MG63 (cell line): ENCODE measurements at regions not wholly inside any gene's neighbourhood (a gene's known extent, or its start where the extent isn't known, plus 50 kb on each side); places are given as distances from the start of the nearest gene placed in this dataset.

Experiments used
- DNase-seq: peaks from one replicate; pipeline ENCODE4 v3.0.0-alpha.2; 2020
- H3K27me3 ChIP-seq: fragments of 250-450 bp; sonication (Bioruptor Pico); 2 replicates; pipeline ENCODE4 v1.5.1; 2020; ENCODE audit warnings: mild to moderate bottlenecking, moderate library complexity
- H3K36me3 ChIP-seq: fragments of 250-450 bp; sonication (Bioruptor Pico); 2 replicates; pipeline ENCODE4 v1.5.1; 2020; ENCODE audit warnings: mild to moderate bottlenecking, moderate library complexity
- H3K4me3 ChIP-seq: fragments of 250-450 bp; sonication (Bioruptor Pico); 2 replicates; pipeline ENCODE4 v1.5.1; 2020; ENCODE audit warnings: mild to moderate bottlenecking, moderate library complexity
- H3K9me3 ChIP-seq: fragments of 250-450 bp; sonication (Bioruptor Pico); 2 replicates; pipeline ENCODE4 v1.5.1; 2020; ENCODE audit warnings: mild to moderate bottlenecking, moderate library complexity

DNA sequence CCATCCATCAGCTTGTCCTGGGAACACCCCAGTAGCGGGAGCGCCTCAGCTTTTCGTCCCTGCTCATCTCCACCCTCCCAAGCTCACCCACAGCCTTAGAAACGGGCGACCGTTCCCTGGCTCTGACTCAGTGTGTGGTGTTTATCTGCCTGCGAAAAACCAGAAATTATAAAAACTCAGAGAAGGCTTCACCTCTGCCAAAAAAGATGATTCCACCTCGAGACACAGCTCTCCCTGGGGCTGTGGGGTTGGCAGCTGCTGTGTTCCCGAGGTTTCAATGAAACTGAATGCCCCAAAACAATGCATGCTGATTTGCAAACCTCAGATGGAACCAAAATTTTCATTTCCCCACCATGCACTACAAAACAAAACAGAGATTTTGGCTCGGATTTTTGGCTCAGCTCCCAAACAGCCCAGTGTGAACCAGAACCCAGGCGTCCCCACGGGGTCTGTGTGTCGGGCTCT, 62.4 kb upstream of the MED9 start:
- DNase-seq, result peak; percentile 77
- Histone ChIP-seq H3K9me3 (no peaks in the 10 kb centered on the region), H3K36me3 (no peaks in the 10 kb centered on the region), H3K27me3 (no peaks in the 10 kb centered on the region), H3K4me3 (peak overlapping the region; percentile 33)

DNA sequence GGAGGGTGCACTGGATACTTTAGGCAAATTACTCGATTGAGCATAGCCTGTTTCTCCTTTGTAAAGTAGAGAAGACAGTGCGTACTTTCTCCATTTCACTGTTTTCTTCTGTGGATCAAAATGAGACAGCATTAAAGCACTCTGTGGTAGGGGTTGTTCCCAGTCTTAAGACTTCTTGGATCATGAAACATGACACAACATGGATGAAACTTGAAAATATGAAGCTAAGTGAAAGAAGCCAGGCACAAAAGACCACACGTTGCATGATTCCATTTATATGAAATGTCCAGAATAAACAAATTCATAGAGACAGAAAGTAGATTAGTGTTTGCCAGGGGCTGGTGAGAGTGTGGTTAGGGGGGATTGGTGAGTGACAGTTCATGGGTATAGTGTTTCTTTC, 61.8 kb upstream of the MED9 start:
- no peaks in the 10 kb centered on the region for H3K27me3 ChIP-seq
- H3K4me3 ChIP-seq, result no peak overlapping the region
- DNase-seq, result no peak
- no peaks in the 10 kb centered on the region for H3K9me3 ChIP-seq
- H3K36me3 ChIP-seq, result no peaks in the 10 kb centered on the region

DNA sequence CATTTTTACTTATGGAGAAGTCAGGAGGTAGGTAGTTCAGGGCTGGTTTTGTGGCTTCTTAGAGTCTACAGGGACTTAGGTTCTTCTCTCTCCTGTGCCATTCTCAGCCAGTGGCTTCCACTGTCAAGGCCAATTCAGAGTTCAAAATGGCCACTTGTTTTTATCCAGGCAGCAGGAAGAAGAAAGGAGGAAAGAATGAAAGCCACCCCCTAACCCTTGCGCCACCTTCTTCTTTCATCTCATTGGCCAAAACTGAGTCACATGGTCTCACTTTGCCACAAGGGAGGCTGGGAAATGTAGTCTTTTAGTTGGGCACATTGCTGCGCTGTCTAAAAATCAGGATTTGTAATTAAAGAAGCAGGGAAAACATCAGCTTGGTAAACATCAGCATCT, 60.8 kb upstream of the MED9 start:
- no peak for DNase-seq
- Histone ChIP-seq H3K27me3 (no peaks in the 10 kb centered on the region), H3K4me3 (no peak overlapping the region), H3K36me3 (no peaks in the 10 kb centered on the region), H3K9me3 (no peaks in the 10 kb centered on the region)

DNA sequence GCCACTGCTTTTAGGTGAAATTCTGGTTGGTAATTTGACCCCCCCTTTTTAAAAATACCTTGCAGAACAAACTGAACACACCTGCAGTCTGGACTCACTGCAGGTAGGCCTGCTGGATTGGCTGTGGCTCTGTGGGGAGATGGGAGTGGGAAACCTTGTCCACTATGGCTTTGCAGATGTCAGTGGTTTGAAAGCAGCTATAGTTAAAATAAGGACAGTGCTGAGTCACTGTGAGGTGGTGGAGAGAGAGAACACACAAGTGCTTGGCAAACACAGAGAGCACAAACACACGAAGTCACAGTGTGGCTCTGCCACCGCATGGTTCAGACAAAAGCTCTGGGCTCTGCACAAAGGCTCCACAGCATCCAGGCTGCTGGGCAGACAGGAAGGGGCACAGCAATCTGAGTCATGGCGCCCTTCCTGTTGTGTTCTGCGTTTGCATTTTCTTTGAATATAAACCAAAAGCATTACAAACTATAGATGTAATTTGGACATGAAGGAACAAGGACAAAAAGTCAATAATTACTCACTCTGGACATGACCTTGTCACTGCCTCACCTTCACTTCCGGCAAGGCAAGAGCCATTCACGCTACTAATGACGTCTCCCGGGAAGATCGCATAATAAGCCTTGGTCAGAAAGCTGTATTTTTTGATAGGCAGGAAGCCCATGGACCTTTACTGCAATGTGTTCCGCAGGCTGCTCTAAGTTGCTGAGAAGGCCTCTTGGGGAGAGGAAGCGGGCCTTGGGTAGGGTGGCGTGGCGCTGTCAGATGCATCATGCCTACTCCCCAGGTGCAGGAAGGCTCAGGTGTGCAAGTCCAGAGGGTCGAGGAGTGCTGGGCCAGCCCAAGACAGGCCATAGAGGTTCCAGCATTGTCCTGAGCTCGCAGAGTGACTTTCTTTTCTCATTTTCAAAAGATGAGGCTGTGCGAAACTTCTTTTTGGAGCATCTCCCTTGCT, 60.1 kb upstream of the MED9 start:
- H3K36me3 ChIP-seq, result no peaks in the 10 kb centered on the region
- H3K9me3 ChIP-seq, result no peaks in the 10 kb centered on the region
- no peak overlapping the region for H3K4me3 ChIP-seq
- H3K27me3 ChIP-seq, result no peaks in the 10 kb centered on the region
- peak; percentile 76 for DNase-seq

DNA sequence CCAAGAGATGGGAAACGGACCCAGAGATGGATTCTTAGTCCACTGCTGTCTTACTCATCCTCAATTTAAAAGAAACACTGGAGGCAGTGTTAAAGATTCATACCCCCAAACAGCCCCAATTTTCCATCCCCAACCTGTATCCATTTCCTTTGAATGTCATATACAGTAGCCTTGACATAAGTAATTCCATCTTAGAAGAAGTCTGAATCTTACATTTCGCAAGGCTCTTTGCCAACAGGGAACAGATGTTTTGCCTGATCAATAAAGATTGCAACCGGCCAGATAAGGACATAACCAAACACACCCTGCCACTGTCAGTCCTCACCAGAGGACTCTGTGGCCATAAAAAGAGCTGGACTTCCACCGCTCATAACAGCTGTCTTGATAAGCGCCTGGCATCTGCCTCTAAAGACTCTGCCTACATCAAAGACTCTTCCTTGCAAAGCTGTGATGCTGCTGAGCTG, 59.0 kb upstream of the MED9 start:
- no peak overlapping the region for H3K4me3 ChIP-seq
- DNase-seq, result no peak
- no peaks in the 10 kb centered on the region for H3K36me3 ChIP-seq
- H3K9me3 ChIP-seq, result no peaks in the 10 kb centered on the region
- H3K27me3 ChIP-seq, result no peaks in the 10 kb centered on the region

DNA sequence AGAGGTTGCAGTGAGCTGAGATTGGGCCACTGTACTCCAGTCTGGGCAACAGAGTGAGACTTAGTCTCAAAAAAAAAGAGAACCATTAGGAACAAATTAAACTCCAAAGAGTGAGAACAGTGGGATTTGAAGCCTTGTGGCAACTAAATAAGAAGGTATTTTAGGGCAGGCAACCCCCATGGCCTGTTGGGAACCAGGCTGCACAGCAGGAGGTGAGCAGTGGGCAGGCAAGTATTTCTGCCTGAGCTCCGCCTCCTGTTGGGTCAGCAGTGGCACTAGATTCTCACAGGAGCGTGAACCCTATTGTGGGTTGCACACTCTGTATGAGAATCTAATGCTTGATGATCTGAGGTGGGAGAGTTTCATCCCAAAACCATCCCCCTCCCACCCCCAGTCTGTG, 57.6 kb upstream of the MED9 start:
- Histone ChIP-seq H3K36me3 (no peaks in the 10 kb centered on the region), H3K4me3 (no peak overlapping the region), H3K27me3 (no peaks in the 10 kb centered on the region), H3K9me3 (no peaks in the 10 kb centered on the region)
- no peak for DNase-seq

DNA sequence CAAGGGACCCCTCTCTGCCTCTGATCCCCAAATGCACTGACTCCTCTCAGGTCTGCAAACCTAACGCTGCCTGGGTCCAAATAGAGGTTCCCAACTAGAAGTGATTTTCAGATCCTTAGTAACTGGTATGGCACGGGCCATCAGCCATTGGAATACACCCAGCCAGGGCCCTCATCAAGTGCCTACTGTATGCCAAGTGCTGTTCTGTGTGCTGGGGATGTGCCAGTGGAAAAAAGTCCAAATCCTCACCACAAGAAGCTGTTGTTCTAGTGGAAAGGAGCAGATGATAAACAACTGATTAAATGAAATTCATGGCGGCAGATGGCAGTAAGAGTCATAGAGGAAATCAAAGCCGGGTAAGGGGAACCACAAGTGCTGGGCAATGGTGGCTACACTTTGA, 57.2 kb upstream of the MED9 start:
- Histone ChIP-seq H3K4me3 (no peak overlapping the region), H3K36me3 (no peaks in the 10 kb centered on the region), H3K9me3 (no peaks in the 10 kb centered on the region), H3K27me3 (no peaks in the 10 kb centered on the region)
- peak; percentile 75 for DNase-seq

DNA sequence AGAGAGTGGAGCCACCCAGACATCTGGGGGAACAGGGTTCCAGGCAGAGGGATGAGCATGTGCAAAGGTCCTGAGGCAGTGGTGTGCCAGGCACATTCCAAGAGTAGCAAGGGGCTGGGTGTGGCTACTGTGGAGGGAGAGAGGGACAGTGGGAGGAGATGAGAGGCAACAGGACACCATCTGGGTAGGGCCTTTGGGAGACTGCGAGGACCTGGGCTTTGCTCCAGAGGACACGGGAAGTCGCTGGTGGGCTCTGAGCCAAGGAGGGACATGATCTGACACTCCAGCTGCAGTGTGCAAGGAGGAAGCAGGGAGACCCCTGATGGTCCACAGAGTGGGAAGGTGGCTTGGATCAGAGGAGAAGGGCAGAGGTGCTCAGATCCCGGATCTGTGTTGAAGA, 56.7 kb upstream of the MED9 start:
- no peak overlapping the region for H3K4me3 ChIP-seq
- H3K27me3 ChIP-seq, result no peaks in the 10 kb centered on the region
- H3K9me3 ChIP-seq, result no peaks in the 10 kb centered on the region
- DNase-seq, result no peak
- no peaks in the 10 kb centered on the region for H3K36me3 ChIP-seq

DNA sequence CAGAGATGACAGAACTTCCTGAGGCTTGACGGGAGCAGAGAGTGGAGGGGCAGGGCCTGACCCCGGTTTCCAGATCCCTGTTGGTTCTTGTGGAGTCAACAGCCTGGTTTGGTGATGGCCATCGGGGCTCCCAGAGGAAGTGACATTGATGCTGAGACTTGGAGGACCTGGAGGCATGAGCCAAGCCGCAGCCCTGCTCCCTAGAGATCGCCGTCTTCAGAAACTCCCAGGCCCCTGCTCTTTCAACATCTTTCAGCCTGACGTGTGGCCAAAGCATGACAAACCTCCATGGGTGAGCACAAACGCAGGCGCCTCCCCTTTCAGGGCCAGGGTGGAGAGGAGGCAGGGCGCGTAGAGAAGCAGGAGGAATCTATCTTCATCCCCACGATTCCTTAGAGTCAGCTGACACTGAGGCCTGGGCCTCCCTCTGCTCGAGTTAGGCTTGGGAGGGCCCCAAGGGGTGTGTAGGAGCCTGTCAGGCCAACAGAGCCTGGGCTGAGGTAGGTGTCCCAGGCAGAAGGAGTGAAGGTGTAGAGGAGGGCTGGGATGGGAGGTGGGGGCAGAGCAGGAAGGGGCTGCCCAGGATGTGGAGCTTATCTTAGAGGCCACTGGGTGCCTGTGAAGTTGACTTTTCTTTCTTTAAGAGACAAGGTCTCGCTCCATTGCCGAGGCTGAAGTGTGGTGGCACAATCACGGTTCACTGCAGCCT, 56.1 kb upstream of the MED9 start:
- H3K9me3 ChIP-seq, result no peaks in the 10 kb centered on the region
- H3K27me3 ChIP-seq, result no peaks in the 10 kb centered on the region
- no peaks in the 10 kb centered on the region for H3K36me3 ChIP-seq
- DNase-seq, result no peak
- H3K4me3 ChIP-seq, result no peak overlapping the region

DNA sequence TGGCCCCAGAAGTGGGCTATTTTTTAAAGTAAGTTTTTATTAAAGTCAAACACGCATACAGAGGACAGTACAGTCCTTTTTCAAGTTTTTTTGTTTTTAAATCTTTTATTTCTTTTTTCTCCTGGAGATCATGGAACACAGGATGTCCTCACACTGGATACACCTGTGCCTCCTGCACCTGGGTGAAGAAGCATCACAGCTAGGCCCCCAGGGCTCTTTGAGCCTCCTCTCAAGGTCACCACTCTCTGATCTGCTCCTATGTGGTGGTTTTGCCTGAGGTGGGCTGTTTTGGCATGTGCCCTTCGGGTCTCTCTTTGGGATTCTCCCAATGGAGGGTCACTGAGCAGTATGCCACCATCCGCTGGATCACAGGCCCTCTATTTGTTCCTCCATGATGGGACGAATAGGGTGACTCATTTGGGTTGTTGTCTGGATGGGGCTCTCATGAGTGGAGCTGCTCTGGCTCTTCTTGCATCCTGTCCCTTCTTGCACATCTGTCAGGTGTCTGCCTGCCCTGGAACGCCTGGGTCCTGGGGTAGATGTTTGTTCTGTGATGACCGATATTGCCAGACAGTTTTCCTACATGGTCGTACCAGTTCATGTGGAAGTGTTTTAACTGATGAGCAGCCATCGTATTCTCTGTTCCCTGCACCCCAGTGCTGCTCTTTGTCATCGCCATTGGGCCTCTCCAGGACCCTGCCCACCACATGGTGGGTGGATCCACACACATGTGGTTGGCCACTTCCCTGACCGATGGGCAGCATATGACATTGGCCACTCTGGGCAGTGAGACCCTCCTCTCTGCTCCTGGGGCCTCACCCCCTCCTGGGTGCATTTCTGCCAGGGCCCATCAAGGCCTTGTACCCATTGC, 55.2 kb upstream of the MED9 start:
- DNase-seq, result no peak
- H3K9me3 ChIP-seq, result no peaks in the 10 kb centered on the region
- no peaks in the 10 kb centered on the region for H3K27me3 ChIP-seq
- H3K36me3 ChIP-seq, result no peaks in the 10 kb centered on the region
- no peak overlapping the region for H3K4me3 ChIP-seq

DNA sequence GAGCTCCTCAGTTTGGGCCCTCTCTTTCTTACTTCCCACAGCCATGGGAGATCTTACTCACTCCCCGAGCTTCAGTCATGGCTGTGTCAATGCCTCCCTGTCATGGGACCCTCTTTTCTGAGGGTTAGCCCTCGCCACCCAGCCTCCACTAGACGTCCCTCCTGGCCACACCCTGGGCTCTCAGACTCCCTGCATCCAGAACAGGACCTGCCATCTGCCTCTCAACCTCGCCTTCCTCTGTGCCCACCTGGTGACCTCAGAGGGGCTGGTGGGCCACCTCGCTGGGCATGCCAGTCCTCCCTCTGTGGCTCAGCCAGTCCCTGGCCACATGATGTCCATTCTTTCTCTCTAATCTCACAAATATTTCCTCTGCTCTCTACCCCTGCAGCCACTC, 54.6 kb upstream of the MED9 start:
- DNase-seq, result no peak
- no peaks in the 10 kb centered on the region for H3K9me3 ChIP-seq
- no peaks in the 10 kb centered on the region for H3K36me3 ChIP-seq
- no peaks in the 10 kb centered on the region for H3K27me3 ChIP-seq
- H3K4me3 ChIP-seq, result no peak overlapping the region

DNA sequence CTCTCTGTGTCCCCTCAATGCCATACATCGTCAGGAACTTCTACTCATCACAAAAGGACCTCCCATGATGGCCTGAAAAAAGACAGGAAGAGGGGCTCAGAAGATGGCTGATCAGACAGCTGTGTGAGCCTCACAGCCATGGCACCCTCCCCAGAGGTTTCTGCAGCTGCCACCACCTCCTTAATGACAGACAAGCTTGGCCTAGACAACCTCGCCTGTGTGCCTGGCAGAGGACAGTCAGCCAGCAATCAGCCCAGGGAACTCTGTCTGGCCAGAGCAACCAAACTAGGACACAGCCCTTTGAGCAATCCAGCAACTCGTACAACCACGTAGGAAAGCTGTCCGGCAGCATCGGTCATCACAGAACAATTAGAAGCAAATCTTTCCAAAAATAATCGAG, 54.2 kb upstream of the MED9 start:
- H3K9me3 ChIP-seq, result no peaks in the 10 kb centered on the region
- no peaks in the 10 kb centered on the region for H3K27me3 ChIP-seq
- DNase-seq, result no peak
- H3K36me3 ChIP-seq, result no peaks in the 10 kb centered on the region
- no peak overlapping the region for H3K4me3 ChIP-seq

DNA sequence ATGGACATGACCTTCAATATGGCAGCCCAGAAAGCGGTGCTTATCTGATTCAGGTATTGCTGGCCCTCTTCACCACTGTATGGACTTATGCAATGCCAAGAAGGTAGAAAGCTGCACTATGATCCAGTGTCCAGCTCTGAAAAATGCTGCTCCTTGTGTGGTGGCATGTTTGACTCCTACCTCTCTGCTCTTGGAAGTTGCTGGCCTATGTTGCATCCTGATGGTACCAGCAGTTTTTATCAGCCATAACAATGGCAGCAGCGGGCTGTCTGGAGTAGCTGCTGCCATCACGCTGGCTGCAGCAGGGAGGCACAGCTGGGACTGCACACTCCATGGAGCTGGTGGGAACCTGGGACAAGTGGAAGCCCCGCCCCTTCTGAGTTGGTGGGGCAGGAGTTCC, 53.1 kb upstream of the MED9 start:
- Histone ChIP-seq H3K36me3 (no peaks in the 10 kb centered on the region), H3K27me3 (no peaks in the 10 kb centered on the region), H3K9me3 (no peaks in the 10 kb centered on the region), H3K4me3 (no peak overlapping the region)
- no peak for DNase-seq

DNA sequence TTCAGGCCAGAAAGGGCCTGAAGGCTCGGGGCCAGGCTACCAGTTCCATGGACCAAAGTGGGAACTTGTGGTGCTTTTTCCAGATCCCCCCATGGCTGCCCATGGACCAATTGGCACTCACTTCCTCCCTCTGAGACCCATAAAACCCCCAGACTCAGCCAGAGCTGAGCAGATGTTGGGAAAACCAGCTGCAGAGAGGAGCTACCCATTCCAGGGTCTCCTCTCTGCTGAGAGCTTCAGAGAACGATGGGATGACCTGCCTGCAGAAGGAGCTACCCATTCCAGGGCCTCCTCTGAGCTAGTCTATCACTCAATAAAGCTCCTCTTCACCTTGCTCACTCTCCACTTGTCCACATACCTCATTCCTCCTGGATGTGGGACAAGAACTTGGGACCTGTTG, 52.2 kb upstream of the MED9 start:
- H3K4me3 ChIP-seq, result no peak overlapping the region

DNA sequence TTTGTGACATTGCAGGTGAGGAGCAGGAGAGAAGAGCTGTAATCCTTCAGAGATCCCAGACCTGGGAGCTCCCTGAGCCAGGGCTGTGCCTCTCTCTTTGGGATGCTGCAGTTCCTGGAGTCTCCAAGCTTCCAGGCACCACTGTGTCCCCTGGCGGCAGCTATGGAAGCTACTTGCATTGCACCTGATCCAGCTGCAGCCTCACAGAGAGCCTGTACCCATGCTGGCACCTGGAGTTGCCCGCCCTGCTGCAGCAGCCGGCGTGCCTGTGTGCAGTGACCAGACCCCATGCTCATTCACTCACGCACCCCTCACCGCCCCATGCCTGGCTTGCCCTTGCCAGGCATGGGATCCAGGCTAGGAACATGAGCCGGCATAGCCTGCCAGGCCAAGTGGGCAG, 51.8 kb upstream of the MED9 start:
- H3K36me3 ChIP-seq, result no peaks in the 10 kb centered on the region
- H3K27me3 ChIP-seq, result no peaks in the 10 kb centered on the region
- no peaks in the 10 kb centered on the region for H3K9me3 ChIP-seq
- H3K4me3 ChIP-seq, result no peak overlapping the region
- no peak for DNase-seq

More for the DNA sequence above, 52.2 kb upstream of the MED9 start:
- no peak for DNase-seq
- no peaks in the 10 kb centered on the region for H3K36me3 ChIP-seq
- no peaks in the 10 kb centered on the region for H3K9me3 ChIP-seq
- H3K27me3 ChIP-seq, result no peaks in the 10 kb centered on the region

DNA sequence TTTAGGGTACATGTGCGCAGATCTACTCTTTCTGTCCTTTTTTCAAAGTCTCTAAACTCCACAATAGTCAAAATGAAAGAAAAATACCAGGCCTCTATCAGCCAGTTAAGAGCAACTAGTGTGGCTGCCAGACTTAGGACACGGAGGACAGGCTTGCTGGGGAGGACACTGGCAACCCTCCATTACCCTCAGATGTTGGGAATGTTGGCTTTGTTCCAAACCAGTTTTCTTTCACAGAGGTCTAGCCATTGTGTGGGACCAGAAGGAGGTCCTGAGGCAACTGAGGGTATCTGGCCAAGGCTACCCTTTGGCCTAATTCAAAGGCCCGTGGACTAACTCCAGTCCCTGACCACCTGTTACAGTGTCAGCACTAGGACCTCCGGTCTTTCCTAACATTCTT, 51.2 kb upstream of the MED9 start:
- no peak overlapping the region for H3K4me3 ChIP-seq

DNA sequence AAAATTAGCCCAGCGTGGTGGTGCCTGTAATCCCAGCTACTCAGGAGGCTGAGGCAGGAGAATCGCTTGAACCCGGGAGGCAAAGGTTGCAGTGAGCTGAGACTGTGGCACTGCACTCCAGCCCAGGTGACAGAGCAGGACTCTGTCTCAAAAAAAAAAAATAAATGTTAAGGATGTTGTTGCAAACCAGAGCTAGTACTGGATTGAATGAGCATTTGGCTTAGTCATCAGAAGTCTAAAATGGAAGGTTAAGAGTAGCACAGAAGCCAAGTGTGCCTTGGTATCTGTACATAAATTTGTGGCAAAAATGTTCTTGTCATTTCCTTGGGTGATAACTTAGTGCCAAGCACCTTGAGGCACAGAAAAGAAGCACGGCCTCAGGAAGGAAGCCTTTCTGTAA, 50.6 kb upstream of the MED9 start:
- Histone ChIP-seq H3K36me3 (no peaks in the 10 kb centered on the region), H3K27me3 (no peaks in the 10 kb centered on the region), H3K9me3 (no peaks in the 10 kb centered on the region), H3K4me3 (no peak overlapping the region)
- no peak for DNase-seq

More for the DNA sequence above, 51.2 kb upstream of the MED9 start:
- no peak for DNase-seq
- H3K9me3 ChIP-seq, result no peaks in the 10 kb centered on the region
- H3K36me3 ChIP-seq, result no peaks in the 10 kb centered on the region
- H3K27me3 ChIP-seq, result no peaks in the 10 kb centered on the region
